HT-29 (cell line): ENCODE measurements at regions not wholly inside any gene's neighbourhood (a gene's known extent, or its start where the extent isn't known, plus 50 kb on each side); places are given as distances from the start of the nearest gene placed in this dataset.
"Not testable (repeated sequence)": the region's sequence is repeated elsewhere in the genome, so short reads cannot be mapped to it uniquely, and the experiment has no call there.

Source experiments
- DNase-seq: peaks from one replicate; pipeline ENCODE4 v3.0.0-alpha.2; 2015; ENCODE audit warnings: low spot score

- no peak for DNase-seq
Measured at GRCh38 chr1:102529446-102529845, 532.7 kb upstream of the OLFM3 start.

GRCh38 chr1:102500758-102501157 is 504.0 kb upstream of the OLFM3 start:
- no peak for DNase-seq

- no peak for DNase-seq
Measured at GRCh38 chr1:102498929-102499328, 502.2 kb upstream of the OLFM3 start.

GRCh38 chr1:102497810-102498209 is 501.1 kb upstream of the OLFM3 start:
- DNase-seq, result not testable (repeated sequence)

- no peak for DNase-seq
Measured at GRCh38 chr1:102472520-102472919, 475.8 kb upstream of the OLFM3 start.

GRCh38 chr1:102470767-102471166 is 474.0 kb upstream of the OLFM3 start:
- no peak for DNase-seq

- no peak for DNase-seq
Measured at GRCh38 chr1:102466487-102466886, 469.8 kb upstream of the OLFM3 start.

- DNase-seq, result no peak
Measured at GRCh38 chr1:102463328-102463727, 466.6 kb upstream of the OLFM3 start.

GRCh38 chr1:102442317-102442716 is 445.6 kb upstream of the OLFM3 start:
- not testable (repeated sequence) for DNase-seq

GRCh38 chr1:102435483-102435882 is 438.8 kb upstream of the OLFM3 start:
- no peak for DNase-seq

- DNase-seq, result peak; percentile 52
Measured at GRCh38 chr1:102434421-102434820, 437.7 kb upstream of the OLFM3 start.

- DNase-seq, result no peak
Measured at GRCh38 chr1:102431253-102431652, 434.5 kb upstream of the OLFM3 start.

GRCh38 chr1:102420034-102420433 is 423.3 kb upstream of the OLFM3 start:
- DNase-seq, result no peak
